ENCODE measurements at regions not wholly inside any gene's neighbourhood (a gene's known extent, or its start where the extent isn't known, plus 50 kb on each side); places are given as distances from the start of the nearest gene placed in this dataset.

DNA sequence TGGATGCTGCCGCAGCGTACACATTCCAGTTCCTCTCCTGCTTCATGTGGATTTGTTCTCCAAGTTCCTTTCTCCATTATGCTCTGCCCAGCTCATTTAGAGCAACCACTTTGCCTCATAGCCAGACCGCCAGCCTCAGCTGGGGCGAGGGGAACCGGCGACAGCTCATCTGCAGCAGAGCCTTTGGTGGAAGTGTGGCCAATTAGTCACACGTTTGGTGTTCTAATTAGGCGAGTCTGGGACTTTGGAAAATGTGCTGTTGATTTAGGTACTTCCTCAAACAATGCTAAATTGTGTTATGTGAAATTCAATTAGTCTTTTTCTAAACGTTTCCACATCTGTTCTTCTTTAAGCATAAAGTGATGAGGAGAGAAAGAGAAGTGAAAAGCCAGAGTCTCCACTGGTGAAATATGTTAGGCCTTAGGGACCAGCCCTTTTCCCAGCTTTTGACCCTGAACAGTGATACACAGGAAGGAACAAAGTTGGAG lies 217.9 kb downstream of the TBX18 start:
- Histone ChIP-seq H3K9ac (ENCODE audit: insufficient read length) (no peak overlapping the region), H3K27ac (no peak overlapping the region), H3K9me3 (ENCODE audit: low read depth, low read length) (no peaks in the 10 kb centered on the region), H3K36me3 (ENCODE audit: insufficient read depth, low read length) (no peaks in the 10 kb centered on the region), H3K4me3 (no peak overlapping the region)
- DNase-seq (ENCODE audit: low read depth, low spot score), result no peak
- TF ChIP-seq EZH2 (IDR thresholded peaks at IDR 0.05) (no peak), FOXP2 (optimal IDR thresholded peaks at IDR 0.05; ENCODE audit: control extremely low read depth, extremely low read length, insufficient read depth) (no peak), POLR2AphosphoS5 (IDR thresholded peaks at IDR 0.05; ENCODE audit: borderline replicate concordance, low read depth, low read length) (no peak)

DNA sequence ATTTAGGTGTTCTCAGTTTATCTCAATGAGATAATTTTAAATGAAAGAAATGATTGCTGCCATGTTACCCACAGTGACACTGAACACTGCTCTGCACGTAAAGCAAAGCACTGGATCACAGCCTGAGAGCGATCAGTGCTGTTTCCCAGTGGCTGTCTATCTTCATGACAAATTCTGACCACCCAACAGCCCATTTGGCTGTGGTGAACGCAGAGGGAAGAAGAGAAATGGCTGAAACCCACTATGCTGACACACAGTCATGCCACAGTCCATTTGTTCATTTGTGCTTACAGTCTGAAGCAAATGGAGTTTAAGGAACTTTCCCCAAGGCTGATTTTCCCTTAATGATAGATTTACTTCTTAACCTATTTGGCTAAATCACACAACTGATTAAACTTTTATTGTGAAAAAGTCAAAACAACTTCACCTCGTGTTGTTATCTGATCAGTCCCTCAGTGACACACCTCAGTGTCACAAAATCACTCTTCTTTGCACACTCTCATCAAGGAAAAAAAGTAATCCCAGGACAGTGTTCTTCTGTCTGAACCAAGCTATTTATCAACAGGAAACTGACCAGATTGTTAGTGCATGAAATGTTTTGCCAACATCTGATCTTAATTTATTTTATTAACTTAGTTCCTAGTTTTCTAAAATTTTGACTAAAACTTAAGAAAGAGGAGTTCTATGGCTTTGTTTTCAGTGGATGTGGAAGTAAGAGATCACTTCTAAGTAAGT lies 225.1 kb downstream of the TBX18 start:
- no peak for DNase-seq (ENCODE audit: low read depth, low spot score)
- Histone ChIP-seq H3K9ac (ENCODE audit: insufficient read length) (no peak overlapping the region), H3K36me3 (ENCODE audit: insufficient read depth, low read length) (no peaks in the 10 kb centered on the region), H3K4me3 (no peak overlapping the region), H3K9me3 (ENCODE audit: low read depth, low read length) (no peaks in the 10 kb centered on the region), H3K27ac (no peak overlapping the region)
- TF ChIP-seq POLR2AphosphoS5 (IDR thresholded peaks at IDR 0.05; ENCODE audit: borderline replicate concordance, low read depth, low read length), result no peak
- no peak for TF ChIP-seq FOXP2 (optimal IDR thresholded peaks at IDR 0.05; ENCODE audit: control extremely low read depth, extremely low read length, insufficient read depth)
- no peak for TF ChIP-seq EZH2 (IDR thresholded peaks at IDR 0.05)

DNA sequence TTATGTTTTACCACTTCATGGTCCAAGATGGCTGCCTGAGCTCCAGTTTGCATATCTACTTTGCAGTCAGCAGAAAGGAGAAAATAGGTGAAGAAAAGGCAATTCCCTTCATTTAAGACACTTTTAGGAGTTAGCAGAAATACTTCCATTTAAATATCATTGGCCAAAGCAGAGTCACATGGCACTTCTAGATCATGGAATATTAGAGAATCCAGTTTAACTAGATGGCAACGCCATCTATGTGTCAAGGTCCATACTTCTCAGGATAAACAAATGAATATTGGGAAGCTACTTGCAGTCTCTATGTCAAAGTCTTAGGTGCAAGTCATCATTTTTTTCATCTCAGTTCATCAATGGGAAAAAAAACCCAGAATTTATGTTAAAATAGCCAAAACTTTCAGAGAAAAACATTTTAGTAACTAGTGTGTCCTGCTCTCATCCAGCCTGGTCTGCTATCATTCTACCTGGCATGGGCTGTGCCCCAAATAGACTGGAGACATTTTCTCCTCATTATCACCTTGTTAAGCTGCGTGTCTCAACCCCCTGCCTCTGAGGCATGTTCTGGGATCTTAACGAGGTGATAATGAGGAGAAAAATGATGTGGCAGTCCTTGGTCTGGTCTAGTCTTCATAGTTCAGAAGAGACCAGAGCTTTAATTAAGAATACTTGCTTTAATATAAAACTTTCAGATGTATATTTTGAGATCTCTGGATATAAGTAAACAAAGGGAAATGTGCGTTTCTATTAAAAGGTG lies 227.3 kb downstream of the TBX18 start:
- Histone ChIP-seq H3K9me3 (ENCODE audit: low read depth, low read length) (no peaks in the 10 kb centered on the region), H3K36me3 (ENCODE audit: insufficient read depth, low read length) (no peaks in the 10 kb centered on the region), H3K27ac (no peak overlapping the region)

DNA sequence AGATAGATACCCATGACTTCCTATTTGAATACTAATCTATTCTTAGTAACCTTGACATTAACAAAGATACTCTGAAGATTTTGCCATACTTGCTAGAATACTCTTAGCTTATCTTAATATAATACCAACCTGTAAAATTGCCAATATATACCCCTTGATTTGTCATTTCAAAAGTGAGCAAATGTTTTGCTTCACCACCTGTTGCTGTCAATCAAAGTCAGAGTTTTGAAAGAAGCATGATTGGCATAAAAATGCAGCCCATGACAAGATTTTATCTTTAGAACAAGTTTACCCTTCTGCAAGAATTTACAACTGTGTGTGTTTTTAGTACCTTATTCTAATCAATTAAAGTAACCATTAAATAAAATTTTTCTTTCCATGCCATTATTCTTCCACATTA lies 236.2 kb downstream of the TBX18 start:
- H3K27ac ChIP-seq, result no peak overlapping the region
- no peaks in the 10 kb centered on the region for H3K36me3 ChIP-seq (ENCODE audit: insufficient read depth, low read length)
- no peak overlapping the region for H3K4me3 ChIP-seq
- H3K9me3 ChIP-seq (ENCODE audit: low read depth, low read length), result no peaks in the 10 kb centered on the region
- DNase-seq (ENCODE audit: low read depth, low spot score), result no peak
- no peak overlapping the region for H3K9ac ChIP-seq (ENCODE audit: insufficient read length)
- TF ChIP-seq EZH2 (IDR thresholded peaks at IDR 0.05) (no peak), FOXP2 (optimal IDR thresholded peaks at IDR 0.05; ENCODE audit: control extremely low read depth, extremely low read length, insufficient read depth) (no peak), POLR2AphosphoS5 (IDR thresholded peaks at IDR 0.05; ENCODE audit: borderline replicate concordance, low read depth, low read length) (no peak)

More for the DNA sequence above, 227.3 kb downstream of the TBX18 start:
- no peak for TF ChIP-seq POLR2AphosphoS5 (IDR thresholded peaks at IDR 0.05; ENCODE audit: borderline replicate concordance, low read depth, low read length)
- TF ChIP-seq FOXP2 (optimal IDR thresholded peaks at IDR 0.05; ENCODE audit: control extremely low read depth, extremely low read length, insufficient read depth), result no peak
- TF ChIP-seq EZH2 (IDR thresholded peaks at IDR 0.05), result no peak
- DNase-seq (ENCODE audit: low read depth, low spot score), result no peak
- Histone ChIP-seq H3K9ac (ENCODE audit: insufficient read length) (no peak overlapping the region), H3K4me3 (no peak overlapping the region)

DNA sequence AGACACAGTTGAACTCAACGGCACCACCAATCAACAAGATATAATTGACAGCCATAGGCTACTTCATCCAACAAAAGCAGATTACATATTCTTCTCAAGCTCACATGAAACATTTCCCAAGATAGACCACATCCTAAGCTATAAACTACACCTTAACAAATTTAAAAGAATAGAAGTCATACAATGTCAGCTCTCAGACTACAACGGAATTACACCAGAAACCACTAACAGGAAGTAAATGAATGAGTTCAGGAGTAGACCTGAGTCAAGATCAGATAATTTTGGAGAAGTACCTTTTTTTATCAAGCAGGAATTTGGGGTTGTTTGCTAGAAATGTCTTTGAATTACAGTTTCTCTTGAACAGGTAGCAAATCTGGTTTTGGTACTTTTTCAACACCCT lies 237.8 kb downstream of the TBX18 start:
- H3K36me3 ChIP-seq (ENCODE audit: insufficient read depth, low read length), result no peaks in the 10 kb centered on the region
- no peak overlapping the region for H3K9ac ChIP-seq (ENCODE audit: insufficient read length)
- H3K9me3 ChIP-seq (ENCODE audit: low read depth, low read length), result no peaks in the 10 kb centered on the region
- no peak for DNase-seq (ENCODE audit: low read depth, low spot score)
- TF ChIP-seq EZH2 (IDR thresholded peaks at IDR 0.05) (no peak), POLR2AphosphoS5 (IDR thresholded peaks at IDR 0.05; ENCODE audit: borderline replicate concordance, low read depth, low read length) (no peak), FOXP2 (optimal IDR thresholded peaks at IDR 0.05; ENCODE audit: control extremely low read depth, extremely low read length, insufficient read depth) (no peak)
- no peak overlapping the region for H3K4me3 ChIP-seq
- H3K27ac ChIP-seq, result no peak overlapping the region

DNA sequence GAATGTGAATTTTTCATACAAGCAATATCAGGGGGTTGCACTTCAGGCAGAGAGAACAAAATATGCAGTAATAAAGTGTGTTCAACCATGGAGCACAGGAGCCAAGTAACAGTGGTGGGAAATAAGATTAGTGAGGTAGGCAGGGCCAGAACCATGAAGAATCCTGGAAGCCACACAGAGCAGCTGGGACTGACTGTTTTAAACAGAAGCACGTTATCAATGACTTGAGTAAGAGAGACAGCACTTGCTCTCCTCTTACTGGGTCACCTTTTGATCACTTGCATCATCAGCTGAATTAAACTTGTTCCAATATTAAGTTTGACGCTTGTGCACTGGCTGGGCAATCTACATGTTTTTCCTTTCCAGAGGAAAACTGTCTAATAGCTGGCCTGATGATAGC lies 238.5 kb downstream of the TBX18 start:
- Histone ChIP-seq H3K27ac (no peak overlapping the region), H3K9ac (ENCODE audit: insufficient read length) (no peak overlapping the region), H3K9me3 (ENCODE audit: low read depth, low read length) (no peaks in the 10 kb centered on the region), H3K36me3 (ENCODE audit: insufficient read depth, low read length) (no peaks in the 10 kb centered on the region), H3K4me3 (no peak overlapping the region)
- TF ChIP-seq POLR2AphosphoS5 (IDR thresholded peaks at IDR 0.05; ENCODE audit: borderline replicate concordance, low read depth, low read length) (no peak), FOXP2 (optimal IDR thresholded peaks at IDR 0.05; ENCODE audit: control extremely low read depth, extremely low read length, insufficient read depth) (no peak), EZH2 (IDR thresholded peaks at IDR 0.05) (no peak)
- DNase-seq (ENCODE audit: low read depth, low spot score), result no peak

DNA sequence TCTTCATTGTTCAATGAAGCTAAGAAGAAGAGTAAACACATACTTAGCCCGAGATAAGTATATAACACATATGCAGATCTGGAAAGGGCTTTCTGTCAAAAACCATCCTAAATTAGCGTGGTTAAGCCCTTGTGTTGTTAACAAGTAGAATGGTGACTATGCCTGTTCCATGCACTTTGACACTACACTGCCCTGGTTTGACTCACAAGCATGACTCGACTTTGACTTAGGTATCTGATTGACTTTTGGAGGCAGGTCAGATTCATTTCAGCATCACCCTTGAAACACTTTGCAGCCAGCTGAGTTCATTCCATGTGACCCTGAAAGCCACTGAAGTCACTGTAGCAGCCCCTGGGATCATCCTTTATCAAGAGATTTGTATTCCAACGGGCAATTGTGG lies 239.8 kb downstream of the TBX18 start:
- DNase-seq (ENCODE audit: low read depth, low spot score), result no peak
- Histone ChIP-seq H3K9ac (ENCODE audit: insufficient read length) (no peak overlapping the region), H3K27ac (no peak overlapping the region), H3K4me3 (no peak overlapping the region), H3K36me3 (ENCODE audit: insufficient read depth, low read length) (no peaks in the 10 kb centered on the region), H3K9me3 (ENCODE audit: low read depth, low read length) (no peaks in the 10 kb centered on the region)
- TF ChIP-seq POLR2AphosphoS5 (IDR thresholded peaks at IDR 0.05; ENCODE audit: borderline replicate concordance, low read depth, low read length) (no peak), EZH2 (IDR thresholded peaks at IDR 0.05) (no peak), FOXP2 (optimal IDR thresholded peaks at IDR 0.05; ENCODE audit: control extremely low read depth, extremely low read length, insufficient read depth) (no peak)

DNA sequence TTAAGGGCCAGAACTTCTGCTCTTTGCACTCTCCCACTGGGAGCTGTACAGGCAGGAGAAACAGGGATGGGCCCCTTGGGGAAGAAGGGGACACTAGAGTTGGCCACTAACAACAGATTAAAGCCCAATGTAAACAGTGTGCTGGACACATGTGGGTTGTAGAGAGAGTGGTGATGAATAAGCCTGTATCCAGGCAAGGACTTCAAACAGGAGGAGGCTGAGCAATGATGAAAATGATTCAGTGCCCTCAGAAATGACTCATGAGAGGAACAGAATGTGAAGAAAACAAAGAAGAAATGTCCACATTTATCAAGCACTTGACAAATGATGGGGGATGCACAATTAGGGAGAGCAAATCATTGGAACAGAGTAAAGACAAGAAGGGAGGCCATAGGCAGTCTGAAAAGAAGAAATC lies 242.3 kb downstream of the TBX18 start:
- no peak overlapping the region for H3K9ac ChIP-seq (ENCODE audit: insufficient read length)
- no peak overlapping the region for H3K27ac ChIP-seq
- no peak for DNase-seq (ENCODE audit: low read depth, low spot score)
- no peaks in the 10 kb centered on the region for H3K9me3 ChIP-seq (ENCODE audit: low read depth, low read length)
- TF ChIP-seq FOXP2 (optimal IDR thresholded peaks at IDR 0.05; ENCODE audit: control extremely low read depth, extremely low read length, insufficient read depth) (no peak), EZH2 (IDR thresholded peaks at IDR 0.05) (no peak), POLR2AphosphoS5 (IDR thresholded peaks at IDR 0.05; ENCODE audit: borderline replicate concordance, low read depth, low read length) (no peak)
- no peak overlapping the region for H3K4me3 ChIP-seq
- no peaks in the 10 kb centered on the region for H3K36me3 ChIP-seq (ENCODE audit: insufficient read depth, low read length)

Data from SK-N-MC (cell line).